ENCODE measurements at regions not wholly inside any gene's neighbourhood (a gene's known extent, or its start where the extent isn't known, plus 50 kb on each side); places are given as distances from the start of the nearest gene placed in this dataset.
A peak's percentile ranks its signal among the peaks of the same experiment; 100 is the strongest.
"Not testable (repeated sequence)": the region's sequence is repeated elsewhere in the genome, so short reads cannot be mapped to it uniquely, and the experiment has no call there.

DNA sequence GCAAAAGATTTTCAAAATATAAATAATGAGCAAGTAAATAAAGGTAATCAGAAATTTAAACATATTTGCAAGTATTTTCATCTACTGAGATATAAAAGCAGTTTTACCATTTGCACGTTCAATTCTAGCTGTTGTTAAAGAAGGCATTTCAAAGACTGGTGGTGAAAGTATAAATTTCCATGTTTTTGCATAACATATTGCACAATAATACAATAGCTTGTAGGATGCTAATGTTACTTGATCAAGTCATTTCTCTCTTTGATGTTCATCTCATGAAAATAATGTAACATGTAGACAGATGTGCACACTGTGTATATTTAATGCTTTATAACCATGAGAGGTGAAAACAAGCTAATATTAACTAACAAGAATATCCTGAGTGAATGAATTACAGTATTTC, 651.9 kb downstream of the CDH9 start:
- no peak for DNase-seq

DNA sequence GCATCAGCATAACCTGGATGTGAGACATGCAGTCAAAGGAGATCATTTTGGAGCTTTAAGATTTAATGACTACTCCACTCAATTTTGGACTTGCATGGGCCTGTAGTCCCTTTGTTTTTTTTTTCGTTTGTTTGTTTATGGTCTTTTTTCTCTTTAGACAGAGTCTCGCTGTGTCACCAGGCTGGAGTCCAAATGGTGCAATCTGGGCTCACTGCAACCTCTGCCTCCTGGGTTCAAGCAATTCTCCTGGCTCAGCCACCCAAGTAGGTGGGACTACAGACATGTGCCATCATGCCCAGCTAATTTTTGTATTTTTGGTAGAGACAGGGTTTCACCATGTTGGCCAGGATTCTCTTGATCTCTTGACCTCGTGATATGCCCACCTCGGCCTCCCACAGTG, 673.8 kb downstream of the CDH9 start:
- not testable (repeated sequence) for DNase-seq

DNA sequence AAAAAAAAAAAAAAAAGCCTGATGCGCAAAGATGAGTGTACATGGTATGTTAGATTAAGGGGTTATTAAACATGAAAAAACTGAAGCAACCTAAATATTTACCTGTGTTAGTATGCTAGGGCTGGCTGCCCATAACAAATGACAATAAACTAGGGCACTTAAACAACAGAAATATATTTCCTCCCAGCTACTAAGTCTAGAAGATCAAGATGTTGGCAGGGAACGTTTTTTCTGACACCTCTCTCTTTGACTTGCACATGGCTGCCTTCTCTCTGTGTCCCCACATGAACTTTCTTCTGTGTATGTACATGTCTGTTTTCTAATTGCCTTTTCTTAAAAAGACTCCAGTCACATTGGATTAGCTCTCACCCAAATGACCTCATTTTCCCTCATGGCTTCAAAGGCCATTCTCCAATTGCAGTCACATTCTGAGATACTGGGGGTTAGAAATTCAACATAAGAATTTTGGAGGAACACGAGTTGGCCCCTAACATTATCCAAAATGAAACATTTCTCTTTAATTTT, 694.5 kb downstream of the CDH9 start:
- DNase-seq: no peak

DNA sequence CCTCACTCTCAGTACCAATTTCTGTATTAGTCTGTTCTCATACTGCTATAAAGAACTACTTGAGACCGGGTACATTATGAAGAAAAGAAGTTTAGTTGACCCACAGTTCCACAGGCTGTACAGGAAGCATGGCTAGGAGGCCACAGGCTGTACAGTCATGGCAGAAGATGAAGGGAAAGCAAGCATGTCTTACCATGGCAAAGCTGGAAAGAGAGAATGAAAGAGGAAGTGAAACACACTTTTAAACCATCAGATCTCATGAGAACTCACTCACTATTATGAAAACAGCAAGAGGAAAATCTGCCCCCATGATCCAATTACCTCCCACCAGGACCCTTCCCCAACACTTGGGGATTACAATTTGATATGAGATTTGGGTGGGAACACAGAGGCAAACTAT, 698.8 kb downstream of the CDH9 start:
- DNase-seq: no peak

DNA sequence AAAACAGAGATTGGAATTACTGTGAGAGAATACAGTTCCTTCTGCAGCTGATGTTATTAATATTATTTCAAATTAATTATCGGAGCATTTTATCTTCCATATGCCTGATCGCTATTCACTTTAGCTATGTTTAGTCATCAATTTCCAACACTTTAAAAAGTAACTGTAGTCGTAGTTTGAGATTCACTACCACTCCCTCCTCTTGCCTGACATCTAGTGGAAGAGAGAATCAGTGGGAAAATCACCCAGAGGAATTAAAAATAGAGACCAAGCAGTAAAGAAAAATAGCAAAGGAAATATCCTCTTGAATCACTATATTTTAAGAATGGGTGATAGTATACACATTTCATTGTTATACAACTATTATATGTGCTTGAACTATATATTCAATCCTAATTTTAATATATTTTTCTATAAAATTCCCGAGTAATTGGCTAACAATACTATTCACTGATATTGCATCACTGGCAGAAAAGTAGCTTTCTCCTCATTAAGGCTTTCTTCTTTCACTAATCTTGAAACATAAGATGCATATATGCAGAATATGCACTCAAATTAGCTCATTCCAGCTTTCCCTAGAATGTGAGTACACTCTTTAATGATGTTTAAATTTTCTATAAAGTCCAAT, 708.7 kb downstream of the CDH9 start:
- no peak for DNase-seq

DNA sequence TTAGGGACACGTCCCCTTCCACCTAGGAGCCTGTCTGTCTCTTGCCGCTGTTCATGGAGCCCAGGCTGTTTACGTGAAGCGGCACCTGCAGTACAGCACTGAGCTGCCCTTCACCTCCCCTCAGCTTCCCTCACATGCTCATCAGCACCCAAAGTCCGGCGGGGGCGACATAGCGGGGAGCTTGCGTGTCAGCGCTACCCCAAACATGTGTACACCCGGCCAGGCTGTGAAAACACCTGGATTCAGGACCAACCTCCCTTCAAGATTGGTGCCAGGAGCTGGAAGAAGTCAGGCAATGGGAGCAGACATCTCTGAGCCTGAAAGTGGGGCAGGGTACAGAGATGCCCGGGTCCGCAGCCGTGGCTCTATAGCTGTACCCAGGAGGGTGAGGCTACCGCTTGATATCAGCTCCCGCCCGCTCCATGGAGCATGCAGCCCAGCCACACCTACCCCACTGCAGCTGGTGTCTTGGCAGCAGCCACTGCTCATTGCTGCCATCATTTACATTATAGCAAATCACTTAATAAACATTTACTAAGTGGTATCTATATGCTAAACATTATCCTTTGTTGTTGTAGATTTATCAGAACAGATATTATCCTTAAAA, 712.1 kb downstream of the CDH9 start:
- no peak for DNase-seq

DNA sequence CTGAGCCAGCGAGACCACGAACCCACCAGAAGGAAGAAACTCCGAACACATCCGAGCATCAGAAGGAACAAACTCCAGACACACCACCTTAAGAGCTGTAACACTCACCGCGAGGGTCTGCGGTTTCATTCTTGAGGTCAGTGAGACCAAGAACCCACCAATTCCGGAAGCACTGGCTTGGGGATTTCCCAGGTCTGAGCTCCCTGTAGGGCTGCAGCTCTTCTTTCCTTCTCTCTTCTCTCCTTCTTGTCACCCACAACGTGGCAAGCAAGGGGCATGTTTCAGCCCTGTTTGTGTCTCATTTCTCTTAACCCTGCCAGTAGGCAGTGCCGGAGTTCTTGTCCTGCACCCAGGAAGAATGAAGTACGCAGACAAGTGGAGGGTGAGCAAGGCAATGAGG, 713.0 kb downstream of the CDH9 start:
- not testable (repeated sequence) for DNase-seq

DNA sequence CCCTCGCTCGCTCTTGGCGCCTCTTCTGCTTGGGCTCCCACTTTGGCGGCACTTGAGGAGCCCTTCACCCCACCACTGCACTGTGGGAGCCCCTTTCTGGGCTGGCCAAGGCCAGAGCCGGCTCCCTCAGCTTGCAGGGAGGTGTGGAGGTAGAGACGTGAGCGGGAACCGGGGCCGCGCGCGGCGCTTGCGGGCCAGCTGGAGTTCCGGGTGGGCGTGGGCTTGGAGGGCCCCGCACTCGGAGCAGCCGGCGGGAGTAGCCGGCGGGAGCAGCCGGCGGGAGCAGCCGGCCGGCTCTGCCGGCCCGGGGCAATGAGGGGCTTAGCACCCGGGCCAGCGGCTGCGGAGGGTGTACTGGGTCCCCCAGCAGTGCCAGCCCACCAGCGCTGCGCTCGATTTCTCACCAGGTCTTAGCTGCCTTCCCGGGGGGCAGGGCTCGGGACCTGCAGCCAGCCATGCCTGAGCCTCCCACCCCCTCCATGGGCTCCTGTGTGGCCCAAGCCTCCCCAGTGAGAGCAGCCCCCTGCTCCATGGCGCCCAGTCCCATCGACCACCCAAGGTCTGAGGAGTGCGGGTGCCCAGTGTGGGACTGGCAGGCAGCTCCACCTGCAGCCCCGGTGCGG, 714.0 kb downstream of the CDH9 start:
- DNase-seq: not testable (repeated sequence)

DNA sequence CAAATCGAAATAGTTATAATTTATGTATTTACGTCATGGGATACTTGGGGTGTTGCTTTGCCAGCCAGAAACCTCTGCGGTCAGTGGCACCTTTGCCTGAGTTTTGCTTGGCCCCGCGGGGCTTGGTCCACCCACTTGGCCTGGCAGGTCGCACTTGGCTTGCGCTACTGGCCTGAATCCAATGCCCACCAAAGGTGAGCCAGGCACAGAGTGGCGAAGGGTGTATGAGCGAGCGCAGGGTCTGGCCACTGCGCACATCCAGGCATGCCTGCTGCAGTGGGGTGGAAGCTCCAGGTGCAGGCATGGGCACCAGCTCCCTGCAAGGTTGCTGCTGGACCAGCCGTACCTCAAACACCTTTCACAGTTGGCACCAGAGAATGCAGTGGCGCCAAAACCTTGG, 714.6 kb downstream of the CDH9 start:
- no peak for DNase-seq

DNA sequence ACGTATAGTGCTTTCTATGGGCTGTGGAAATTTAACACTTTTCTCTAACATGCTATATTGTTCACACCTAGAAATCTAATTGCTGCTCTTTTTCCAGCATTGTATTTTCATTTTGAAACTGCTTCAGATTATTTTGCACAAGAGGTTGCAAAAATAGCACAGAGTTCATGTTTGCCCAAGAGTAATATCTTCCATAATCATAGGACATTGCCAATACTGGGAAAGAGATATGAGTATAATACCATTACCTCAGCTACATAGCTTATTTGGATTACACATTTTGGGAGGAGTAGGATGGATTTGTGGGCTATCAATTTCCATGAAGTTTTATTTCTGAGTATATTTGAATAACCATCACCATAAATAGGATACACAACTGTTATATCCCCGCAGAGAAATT, 717.1 kb downstream of the CDH9 start:
- DNase-seq: no peak

DNA sequence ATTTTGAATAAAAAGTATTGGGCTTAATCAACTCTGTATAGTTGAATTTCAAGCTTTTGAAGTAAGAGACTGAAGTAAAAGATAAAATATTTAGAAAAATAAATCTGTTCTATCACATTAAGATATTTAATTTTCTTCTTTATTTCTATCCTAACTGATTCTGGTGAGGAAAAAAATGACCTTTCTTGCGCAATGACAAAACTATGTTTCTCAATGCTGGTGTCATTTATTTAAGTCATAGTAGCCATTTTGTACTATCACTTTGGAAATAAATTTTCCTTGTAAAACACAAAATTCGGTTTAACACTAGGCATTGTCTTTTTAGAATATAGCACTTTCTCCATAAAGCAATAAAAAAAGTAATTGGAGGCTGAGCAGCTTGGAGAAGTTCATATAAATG, 728.0 kb downstream of the CDH9 start:
- no peak for DNase-seq

DNA sequence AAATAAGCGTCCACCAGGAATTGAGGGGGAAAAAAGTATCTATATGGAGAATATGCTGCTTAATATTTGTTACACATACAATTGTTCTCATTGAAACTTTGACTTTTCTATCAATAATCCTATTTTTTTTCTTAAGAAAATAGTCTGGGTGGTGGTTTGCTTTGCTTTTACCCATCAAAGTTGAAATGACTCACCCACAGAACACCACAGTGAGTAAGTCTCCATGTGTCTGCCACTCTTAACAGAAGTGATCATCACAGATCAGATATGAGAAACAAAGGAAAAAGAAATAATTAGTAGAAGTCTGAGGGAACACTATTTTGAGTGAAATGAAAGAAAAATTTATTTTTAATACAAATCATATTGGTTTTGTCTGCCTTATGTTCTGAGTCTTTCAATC, 742.8 kb downstream of the CDH9 start:
- DNase-seq: no peak

DNA sequence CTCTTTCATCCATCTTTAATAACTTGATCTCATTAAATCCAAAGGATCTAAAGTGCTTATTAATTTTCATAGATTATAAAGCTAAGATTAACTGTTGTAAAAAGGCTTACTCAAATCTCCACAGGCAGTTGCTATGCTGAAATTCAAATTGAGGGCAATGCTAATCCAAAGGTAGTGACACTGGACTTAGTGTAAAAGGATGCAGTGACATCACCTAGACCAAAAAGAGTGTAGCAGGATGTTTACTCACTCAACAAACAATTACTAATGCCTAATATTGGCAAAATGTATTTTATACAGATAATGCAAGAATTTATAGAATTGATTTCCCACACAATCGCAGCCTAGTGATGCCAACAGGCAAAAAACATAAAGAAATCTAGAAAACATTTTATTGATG, 756.2 kb downstream of the CDH9 start:
- no peak for DNase-seq

DNA sequence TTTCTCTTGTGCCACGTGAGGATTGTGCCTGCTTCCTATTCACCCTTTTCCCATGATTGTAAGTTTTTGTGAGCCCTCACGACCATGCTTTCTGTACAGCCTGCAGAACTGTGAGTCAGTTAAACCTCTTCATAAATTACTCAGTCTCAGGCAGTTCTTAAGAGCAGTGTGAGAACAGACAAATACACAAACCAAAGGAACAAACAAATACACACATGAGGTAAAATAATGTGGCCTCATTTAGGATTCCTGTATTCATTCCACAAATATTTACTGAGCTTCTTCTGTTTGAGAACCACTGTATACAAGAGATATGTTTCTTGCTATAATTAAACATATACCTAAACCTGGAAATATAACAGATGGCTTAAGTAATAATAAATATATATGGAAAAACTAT, 760.3 kb downstream of the CDH9 start:
- no peak for DNase-seq

DNA sequence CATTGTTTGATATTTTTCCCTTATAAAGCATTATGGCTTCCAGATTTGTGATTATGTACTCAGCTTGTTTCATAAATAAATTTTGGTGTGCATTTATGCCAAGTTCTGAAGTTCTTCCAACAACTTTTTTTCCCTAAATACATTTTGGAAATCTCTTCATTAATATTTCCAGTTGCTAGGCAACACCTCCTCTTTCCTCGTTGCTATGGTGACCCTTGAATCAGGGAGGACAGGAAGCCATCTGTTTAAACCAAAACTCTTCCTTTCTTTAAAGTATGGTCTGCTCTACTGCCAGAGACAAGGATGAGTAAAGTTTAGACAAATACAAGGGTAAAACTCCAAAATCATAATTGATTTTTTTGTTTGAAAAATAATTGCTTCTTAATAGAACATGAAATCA, 779.3 kb downstream of the CDH9 start:
- no peak for DNase-seq

DNA sequence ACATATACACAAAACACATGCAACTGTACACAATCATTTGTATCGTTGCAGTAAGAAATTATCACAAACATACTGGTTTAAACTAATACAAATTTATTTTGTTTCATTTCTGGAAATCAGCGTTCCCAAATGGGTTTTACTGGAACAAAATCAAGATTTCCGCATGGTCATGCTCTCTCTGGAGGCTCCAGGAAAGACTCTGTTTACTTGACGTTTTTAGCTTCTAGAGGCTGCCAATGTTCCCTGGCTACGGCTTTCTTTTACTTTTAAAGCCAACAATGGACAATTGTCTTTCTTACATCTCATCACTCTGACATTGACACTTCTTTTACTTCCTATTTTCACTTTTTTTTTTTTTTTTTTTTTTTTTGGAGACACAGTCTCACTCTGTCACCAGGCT, 793.1 kb downstream of the CDH9 start:
- no peak for DNase-seq

DNA sequence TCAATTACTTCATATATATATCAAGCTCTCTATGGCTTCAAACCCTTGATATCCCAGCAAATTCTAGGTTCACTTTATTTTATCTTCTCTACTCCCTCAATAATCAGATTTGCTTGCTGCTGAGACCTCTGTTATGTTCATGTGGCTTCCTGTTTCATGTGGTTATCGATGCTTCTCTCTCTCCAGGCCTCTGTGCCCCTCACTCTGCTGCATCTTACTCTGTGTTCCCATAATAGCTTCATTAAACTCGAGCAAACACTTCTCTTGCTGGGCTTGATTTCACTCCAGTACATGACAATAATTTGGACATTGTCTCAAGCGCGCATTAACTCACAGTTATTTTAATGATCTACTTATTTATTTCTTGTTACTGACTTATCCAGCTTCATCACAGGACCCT, 798.8 kb downstream of the CDH9 start:
- DNase-seq: no peak

DNA sequence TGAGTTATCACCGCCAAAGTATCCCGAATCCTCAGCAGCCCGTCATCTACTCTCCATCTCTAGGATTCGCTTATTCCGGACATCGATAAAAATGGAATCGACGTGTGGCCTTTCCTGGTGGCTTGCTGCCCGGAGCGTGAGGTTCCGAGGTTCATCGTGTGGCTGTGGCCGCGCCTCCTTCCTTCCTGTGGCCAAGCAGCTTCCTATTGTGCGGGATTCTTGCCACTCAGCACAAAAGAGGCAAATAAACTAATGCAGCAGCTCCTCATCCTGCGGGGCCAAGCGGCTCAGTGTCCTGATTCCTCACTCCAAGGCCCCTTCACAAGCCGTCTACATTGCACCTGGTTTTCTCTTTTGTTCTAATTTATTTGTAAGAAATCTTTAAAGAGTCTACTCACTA, 800.9 kb downstream of the CDH9 start:
- DNase-seq: no peak

DNA sequence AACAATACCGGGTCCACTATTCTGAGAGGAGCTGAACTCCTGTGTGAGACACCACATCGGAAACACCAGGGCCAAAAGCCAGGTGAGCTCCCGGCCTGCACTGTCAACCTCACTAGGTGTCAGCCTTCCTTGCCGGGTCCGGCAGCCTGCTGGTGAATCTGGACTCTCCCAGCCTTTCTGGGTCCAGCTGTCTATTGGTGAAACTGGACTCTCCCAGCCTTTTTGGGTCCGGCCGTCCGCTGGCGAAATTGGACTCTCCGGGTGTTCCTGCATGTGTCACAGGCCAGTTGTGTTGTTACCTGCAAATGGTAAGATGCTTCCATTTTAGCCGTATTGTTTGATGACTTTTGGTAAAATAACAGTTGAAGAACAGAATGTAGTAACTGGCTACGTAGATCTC, 801.5 kb downstream of the CDH9 start:
- DNase-seq: no peak

DNA sequence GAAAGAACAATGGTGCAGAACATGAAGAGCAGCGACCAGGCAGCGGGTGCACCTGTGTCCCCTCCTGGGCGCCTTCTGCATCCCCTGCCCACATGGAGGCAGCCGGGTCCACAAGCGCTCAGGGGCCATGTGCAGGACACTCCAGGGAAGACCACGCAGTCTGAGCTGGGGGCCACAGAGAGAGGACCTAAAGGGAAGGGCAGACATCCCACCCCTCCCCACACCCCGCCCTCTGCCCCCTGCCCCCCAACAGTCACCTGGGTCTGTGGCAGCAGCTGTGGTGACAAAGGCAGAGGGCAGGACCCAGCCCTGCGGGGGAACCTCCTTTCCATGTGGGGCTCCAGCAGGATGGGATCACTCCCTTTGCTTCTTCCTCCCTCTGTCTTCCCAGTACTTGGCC, 805.7 kb downstream of the CDH9 start:
- no peak for DNase-seq

DNA sequence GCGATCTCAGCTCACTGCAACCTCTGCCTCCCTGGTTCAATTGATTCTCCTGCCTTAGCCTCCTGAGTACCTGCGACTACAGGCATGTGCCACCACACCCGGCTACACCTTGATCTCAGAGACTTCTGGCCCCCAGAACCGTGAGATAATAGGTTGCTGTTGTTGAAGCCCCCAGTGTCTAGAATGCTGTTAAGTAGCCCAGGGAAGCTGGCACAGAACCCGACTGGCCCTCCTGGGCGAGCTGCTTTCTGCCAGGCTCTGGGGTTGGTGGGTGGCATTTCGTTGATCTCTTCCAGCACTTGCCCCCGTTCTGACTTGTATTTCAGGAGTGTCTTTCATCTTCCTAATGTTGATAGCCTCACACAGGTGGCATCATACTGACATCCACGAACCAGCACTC, 807.1 kb downstream of the CDH9 start:
- DNase-seq: no peak

DNA sequence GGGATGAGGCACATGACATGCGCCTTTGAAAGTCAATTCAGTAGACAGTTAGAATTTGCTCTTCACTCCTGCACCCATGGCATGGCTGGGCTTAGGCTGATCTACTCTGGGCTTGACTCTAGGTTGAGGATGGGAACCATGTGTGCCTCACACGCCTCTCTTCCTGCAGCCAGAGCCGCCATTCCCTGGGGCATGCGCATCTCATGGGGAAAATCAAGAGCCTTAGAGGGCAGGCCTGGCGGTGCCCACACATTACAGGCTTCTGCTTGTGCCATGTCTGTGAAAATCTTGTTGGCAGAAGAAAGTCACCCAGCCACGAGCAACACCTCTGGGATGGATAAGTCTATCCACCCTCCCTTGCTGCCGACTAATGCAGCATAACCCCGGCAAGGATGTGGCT, 808.5 kb downstream of the CDH9 start:
- no peak for DNase-seq

DNA sequence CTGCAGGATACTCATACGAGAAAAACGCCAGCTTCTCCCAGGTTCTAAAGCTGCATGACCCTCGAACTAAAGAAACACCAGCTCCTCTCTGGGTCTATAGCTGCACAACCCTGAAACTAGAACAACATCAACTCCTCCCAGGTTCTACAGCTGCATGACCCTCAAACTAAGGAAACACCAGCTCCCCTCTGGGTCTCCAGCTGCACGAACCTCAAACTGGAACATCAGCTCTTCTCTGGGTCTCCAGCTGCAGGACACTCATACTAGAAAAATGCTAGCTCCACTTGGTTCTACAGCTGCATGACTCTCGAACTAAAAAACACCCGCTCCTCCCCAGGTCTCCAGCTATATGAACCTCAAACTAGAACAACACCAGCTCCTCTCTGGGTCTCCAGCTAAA, 811.1 kb downstream of the CDH9 start:
- no peak for DNase-seq

DNA sequence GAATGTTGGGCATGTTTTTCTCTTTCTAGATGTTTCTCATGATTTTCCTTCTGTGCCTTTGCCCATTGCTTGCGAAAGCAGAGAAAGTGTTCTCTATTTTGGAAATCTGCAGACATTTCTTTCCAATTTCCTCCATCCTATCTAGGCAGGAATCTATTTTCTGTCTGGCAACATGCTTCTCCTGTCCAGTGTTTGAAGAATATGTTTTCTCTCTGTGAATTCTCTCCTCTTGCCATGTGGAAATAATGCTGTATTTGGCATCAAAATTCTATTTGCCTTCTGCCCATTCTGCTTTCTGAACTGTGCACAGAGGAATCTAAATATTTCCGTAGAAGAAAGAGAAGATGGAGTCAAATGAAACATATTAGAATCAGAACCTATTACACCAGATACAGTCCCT, 833.3 kb downstream of the CDH9 start:
- DNase-seq: no peak

DNA sequence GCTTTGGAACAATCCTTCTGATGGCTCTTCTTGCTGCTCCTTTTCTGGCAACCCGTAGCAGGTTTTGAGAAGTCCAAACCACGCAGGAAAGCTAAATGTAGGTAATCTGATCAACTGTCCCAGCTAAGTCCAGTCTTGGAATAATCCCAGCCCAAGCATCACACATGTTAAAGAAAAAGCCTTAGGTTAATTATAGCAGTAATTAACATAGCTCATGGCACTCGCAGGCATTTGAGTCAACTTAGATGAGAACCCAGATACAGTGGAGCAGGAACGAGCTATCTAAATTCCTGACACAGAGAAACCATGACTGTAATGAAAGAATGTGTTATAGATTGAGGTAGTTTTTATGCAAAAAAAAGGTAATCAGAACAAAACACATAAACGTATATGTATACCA, 844.8 kb downstream of the CDH9 start:
- peak; percentile 53 for DNase-seq
